K562 (cell line): ENCODE measurements at regions not wholly inside any gene's neighbourhood (a gene's known extent, or its start where the extent isn't known, plus 50 kb on each side); places are given as distances from the start of the nearest gene placed in this dataset.

Source experiments
- CREBBP ChIP-seq: IDR thresholded peaks from one replicate; pipeline ENCODE4 v1.6.1; 2012; ENCODE audit warnings: low read depth, mild to moderate bottlenecking, control low read depth, inconsistent platforms, low read length
- GATAD2A ChIP-seq: fragments of 450-650 bp; IDR thresholded peaks from 2 replicates; pipeline ENCODE4 v1.6.1; 2017
- LCOR ChIP-seq: sonication (generic); formaldehyde crosslinking; IDR thresholded peaks from 2 replicates; pipeline ENCODE4 v1.8.0; 2022; ENCODE audit warnings: mild to moderate bottlenecking, missing genetic modification reagents
- MAFK ChIP-seq: IDR thresholded peaks from 2 replicates; pipeline ENCODE4 v1.6.1; 2011; ENCODE audit warnings: low read length, improper control_type of control experiment
- PHTF2 ChIP-seq: fragments of 250-450 bp; sonication (Bioruptor Pico); IDR thresholded peaks from 2 replicates; pipeline ENCODE4 v1.5.0; 2021; ENCODE audit warnings: mild to moderate bottlenecking
- PRMT5 ChIP-seq: sonication (generic); formaldehyde crosslinking; IDR thresholded peaks from 2 replicates; pipeline ENCODE4 v1.5.0; 2020; ENCODE audit warnings: missing genetic modification reagents
- ZNF175 ChIP-seq: fragments of 200-800 bp; sonication (Bioruptor generic); IDR thresholded peaks from 2 replicates; pipeline ENCODE4 v1.6.1; 2016; ENCODE audit warnings: low read depth, mild to moderate bottlenecking, missing genetic modification characterization, missing compliant biosample characterization
- ZNF184 ChIP-seq: sonication (generic); formaldehyde crosslinking; IDR thresholded peaks from 2 replicates; pipeline ENCODE4 v1.5.0; 2020; ENCODE audit warnings: missing genetic modification reagents
- ZNF445 ChIP-seq: fragments of 250-450 bp; sonication (Bioruptor Pico); IDR thresholded peaks from 2 replicates; pipeline ENCODE4 v1.4.0; 2020; ENCODE audit warnings: low read depth, mild to moderate bottlenecking, moderate library complexity
- TF ChIP-seq, protein P1 (sequence below): sonication (generic); formaldehyde crosslinking; IDR thresholded peaks from 2 replicates; pipeline ENCODE4 v1.8.0; 2022; ENCODE audit warnings: mild to moderate bottlenecking, missing genetic modification reagents

DNA sequence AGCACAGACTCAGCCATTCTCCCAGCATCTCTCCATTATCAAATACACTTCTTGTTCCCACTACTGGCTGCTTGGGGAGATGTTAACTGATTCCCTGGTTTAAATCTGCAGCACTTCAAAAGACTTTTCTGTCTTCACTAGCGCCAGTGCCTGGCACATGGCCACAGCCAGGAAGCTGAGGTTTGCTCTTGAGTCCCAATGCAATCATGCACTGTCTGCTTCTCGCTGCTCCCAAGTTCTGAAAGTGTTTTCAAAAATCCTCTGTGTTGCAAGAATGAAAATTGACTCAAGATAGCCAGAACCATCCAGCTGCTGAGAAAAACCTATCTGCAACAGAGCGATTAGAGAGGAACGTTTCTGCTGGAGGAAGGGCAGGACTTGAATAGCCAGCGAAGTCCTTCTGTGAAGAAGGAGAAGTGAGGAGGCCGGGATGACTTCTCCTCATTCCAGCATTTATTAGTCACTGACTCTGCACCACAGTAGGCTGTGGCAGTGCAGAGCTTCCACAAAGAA is 358.4 kb upstream of the NR2F2 start (continued):
- TF ChIP-seq GATAD2A (no peak), ZNF445 (CRISPR knock-in tag) (no peak), ZNF175 (CRISPR knock-in tag) (no peak), ZNF184 (no peak), PHTF2 (CRISPR knock-in tag) (no peak), PRMT5 (CRISPR knock-in tag) (no peak), MAFK (no peak), LCOR (CRISPR knock-in tag) (no peak), CREBBP (no peak)
- TF ChIP-seq, protein P1, sequence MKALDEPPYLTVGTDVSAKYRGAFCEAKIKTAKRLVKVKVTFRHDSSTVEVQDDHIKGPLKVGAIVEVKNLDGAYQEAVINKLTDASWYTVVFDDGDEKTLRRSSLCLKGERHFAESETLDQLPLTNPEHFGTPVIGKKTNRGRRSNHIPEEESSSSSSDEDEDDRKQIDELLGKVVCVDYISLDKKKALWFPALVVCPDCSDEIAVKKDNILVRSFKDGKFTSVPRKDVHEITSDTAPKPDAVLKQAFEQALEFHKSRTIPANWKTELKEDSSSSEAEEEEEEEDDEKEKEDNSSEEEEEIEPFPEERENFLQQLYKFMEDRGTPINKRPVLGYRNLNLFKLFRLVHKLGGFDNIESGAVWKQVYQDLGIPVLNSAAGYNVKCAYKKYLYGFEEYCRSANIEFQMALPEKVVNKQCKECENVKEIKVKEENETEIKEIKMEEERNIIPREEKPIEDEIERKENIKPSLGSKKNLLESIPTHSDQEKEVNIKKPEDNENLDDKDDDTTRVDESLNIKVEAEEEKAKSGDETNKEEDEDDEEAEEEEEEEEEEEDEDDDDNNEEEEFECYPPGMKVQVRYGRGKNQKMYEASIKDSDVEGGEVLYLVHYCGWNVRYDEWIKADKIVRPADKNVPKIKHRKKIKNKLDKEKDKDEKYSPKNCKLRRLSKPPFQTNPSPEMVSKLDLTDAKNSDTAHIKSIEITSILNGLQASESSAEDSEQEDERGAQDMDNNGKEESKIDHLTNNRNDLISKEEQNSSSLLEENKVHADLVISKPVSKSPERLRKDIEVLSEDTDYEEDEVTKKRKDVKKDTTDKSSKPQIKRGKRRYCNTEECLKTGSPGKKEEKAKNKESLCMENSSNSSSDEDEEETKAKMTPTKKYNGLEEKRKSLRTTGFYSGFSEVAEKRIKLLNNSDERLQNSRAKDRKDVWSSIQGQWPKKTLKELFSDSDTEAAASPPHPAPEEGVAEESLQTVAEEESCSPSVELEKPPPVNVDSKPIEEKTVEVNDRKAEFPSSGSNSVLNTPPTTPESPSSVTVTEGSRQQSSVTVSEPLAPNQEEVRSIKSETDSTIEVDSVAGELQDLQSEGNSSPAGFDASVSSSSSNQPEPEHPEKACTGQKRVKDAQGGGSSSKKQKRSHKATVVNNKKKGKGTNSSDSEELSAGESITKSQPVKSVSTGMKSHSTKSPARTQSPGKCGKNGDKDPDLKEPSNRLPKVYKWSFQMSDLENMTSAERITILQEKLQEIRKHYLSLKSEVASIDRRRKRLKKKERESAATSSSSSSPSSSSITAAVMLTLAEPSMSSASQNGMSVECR (CRISPR knock-in tag): no peak
